Upper lobe of left lung (tissue), 6 donors: ENCODE measurements at regions not wholly inside any gene's neighbourhood (a gene's known extent, or its start where the extent isn't known, plus 50 kb on each side); places are given as distances from the start of the nearest gene placed in this dataset.

Source experiments
- ATAC-seq, 2 donors: fragments of 200-7000 bp; cut with Tn5 transposase; one replicate each; pipeline ENCODE4 v1.9.1; 2022; ENCODE audit warnings: mild to moderate bottlenecking in 2 of 2, moderate library complexity in 2 of 2; ENCODE audit not compliant: low FRiP score in 2 of 2
- DNase-seq, 2 donors: peaks; one replicate each; pipeline ENCODE4 v3.0.0-alpha.2; 2019 to 2020
- H3K27ac ChIP-seq, 4 donors: fragments of 200-600 bp; sonication (generic); one replicate each; pipeline ENCODE4 v1.5.1; 2016 to 2019
- H3K27me3 ChIP-seq, 4 donors: fragments of 200-600 bp; sonication (generic); one replicate each; pipeline ENCODE4 v1.5.1; 2017 to 2019
- H3K36me3 ChIP-seq, 4 donors: fragments of 200-600 bp; sonication (generic); one replicate each; pipeline ENCODE4 v1.5.1; 2016 to 2019
- H3K4me1 ChIP-seq, 4 donors: fragments of 200-600 bp; sonication (generic); one replicate each; pipeline ENCODE4 v1.5.1; 2018 to 2019
- H3K4me3 ChIP-seq, 4 donors: fragments of 200-600 bp; sonication (generic); one replicate each; pipeline ENCODE4 v1.5.1; 2017 to 2019; ENCODE audit warnings: mild to moderate bottlenecking in 2 of 4, moderate library complexity in 1 of 4
- H3K9me3 ChIP-seq, 4 donors: fragments of 200-600 bp; sonication (generic); one replicate each; pipeline ENCODE4 v1.5.1; 2018 to 2019
- EP300 ChIP-seq, 4 donors: sonication (generic); formaldehyde crosslinking; IDR thresholded peaks; one replicate each; pipeline ENCODE4 v1.5.1; 2017; ENCODE audit warnings: antibody characterized with exemption in 4 of 4, control low read depth in 2 of 4
- POLR2A ChIP-seq, 4 donors: fragments of 450-650 bp; IDR thresholded peaks; one replicate each; pipeline ENCODE4 v1.5.1; 2016 to 2017; ENCODE audit warnings: antibody characterized with exemption in 4 of 4, mild to moderate bottlenecking in 2 of 4
- POLR2AphosphoS5 ChIP-seq, 2 donors: sonication (generic); formaldehyde crosslinking; IDR thresholded peaks; one replicate each; pipeline ENCODE4 v1.5.1; 2017; ENCODE audit warnings: antibody characterized with exemption in 2 of 2
- WGBS, 2 donors: methylation state at CpG; one replicate each; pipeline ENCODE4 v1.1.5; 2017 to 2018; 5-methylcytosine and 5-hydroxymethylcytosine counted together
- TF ChIP-seq, protein P1 (sequence below), 6 experiments: fragments of 450-650 bp in 4 of 6; fragments of 200-600 bp in 2 of 6; sonication (generic) in 2 of 6; IDR thresholded peaks; one replicate each; pipeline ENCODE4 v1.5.1; 2016 to 2019; ENCODE audit warnings: antibody characterized with exemption in 6 of 6
- donor health status: DM: no; HTN: no; CAD: no; lungs with moderate emphysema.
- donor health status: DM: no; HTN: yes; CAD: no; lungs with severe emphysema.

DNA sequence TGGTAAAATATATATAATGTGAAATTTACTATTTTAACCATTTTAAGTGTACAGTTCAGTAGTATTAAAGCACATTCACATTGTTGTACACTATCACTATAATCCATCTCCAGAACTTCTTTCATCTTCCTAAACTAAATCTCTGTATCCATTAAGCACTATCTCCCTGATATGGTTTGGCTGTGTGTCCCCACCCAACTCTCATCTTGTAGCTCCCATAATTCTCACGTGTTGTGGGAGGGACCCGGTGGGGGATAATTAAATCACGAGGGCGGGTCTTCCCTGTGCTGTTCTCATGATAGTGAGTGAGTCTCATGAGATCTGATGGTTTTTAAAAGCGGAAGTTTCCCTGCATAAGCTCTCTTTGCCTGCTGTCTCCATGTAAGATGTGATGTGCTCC, 178.9 kb upstream of the NABP1 start:
- Histone ChIP-seq H3K4me1 (peaks cover 0 to 6% (median 2%) of the 10 kb centered on the region in 4 donors), H3K9me3 (no peaks in the 10 kb centered on the region), H3K4me3 (no peak overlapping the region), H3K27ac (no peak overlapping the region), H3K27me3 (no peaks in the 10 kb centered on the region), H3K36me3 (no peaks in the 10 kb centered on the region)
- TF ChIP-seq EP300 (IDR thresholded peaks at IDR 0.05): no peak
- TF ChIP-seq, protein P1, sequence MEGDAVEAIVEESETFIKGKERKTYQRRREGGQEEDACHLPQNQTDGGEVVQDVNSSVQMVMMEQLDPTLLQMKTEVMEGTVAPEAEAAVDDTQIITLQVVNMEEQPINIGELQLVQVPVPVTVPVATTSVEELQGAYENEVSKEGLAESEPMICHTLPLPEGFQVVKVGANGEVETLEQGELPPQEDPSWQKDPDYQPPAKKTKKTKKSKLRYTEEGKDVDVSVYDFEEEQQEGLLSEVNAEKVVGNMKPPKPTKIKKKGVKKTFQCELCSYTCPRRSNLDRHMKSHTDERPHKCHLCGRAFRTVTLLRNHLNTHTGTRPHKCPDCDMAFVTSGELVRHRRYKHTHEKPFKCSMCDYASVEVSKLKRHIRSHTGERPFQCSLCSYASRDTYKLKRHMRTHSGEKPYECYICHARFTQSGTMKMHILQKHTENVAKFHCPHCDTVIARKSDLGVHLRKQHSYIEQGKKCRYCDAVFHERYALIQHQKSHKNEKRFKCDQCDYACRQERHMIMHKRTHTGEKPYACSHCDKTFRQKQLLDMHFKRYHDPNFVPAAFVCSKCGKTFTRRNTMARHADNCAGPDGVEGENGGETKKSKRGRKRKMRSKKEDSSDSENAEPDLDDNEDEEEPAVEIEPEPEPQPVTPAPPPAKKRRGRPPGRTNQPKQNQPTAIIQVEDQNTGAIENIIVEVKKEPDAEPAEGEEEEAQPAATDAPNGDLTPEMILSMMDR (IDR thresholded peaks at IDR 0.05): no peak
- no peak for TF ChIP-seq POLR2A (IDR thresholded peaks at IDR 0.05)
- TF ChIP-seq POLR2AphosphoS5 (IDR thresholded peaks at IDR 0.05): no peak
- 90 to 93% methylated on average over 5 of the region's 5 CpGs for WGBS, 2 donors
- DNase-seq (no peak), ATAC-seq (no peak)

DNA sequence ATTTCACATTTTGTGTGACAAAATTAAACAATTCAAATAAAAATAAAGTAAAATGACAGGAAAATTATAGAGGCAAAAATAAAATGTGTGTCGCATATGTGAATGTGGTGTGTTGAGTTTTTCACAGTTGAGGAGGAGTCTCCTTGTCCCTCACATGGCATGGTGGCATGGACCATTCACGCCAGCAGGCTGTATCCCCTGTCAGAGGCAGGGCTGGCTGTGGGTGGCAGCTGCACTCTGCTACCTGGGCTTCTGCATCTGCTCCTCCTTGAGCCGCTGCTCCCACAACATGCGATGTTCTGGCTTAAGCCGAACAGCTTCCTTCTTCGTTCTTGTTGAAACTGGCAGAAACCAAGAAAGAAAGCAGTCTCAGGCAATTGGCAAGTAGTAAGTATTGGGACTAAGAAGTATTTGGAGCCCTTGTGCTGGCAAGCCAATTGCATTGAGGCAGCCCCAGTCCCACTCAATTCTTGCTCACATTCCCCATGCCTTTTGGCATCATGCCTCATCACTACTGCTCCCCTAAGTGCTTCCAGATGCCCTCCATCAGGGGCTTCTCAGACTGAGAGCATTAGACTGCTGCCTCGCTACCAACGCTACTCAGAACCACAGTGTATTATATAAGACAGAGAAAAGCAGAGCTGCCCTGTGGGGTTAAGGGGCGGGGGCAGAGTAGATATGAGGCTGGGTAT, 177.9 kb upstream of the NABP1 start:
- peak overlapping the region in 1 of 4 donors; percentile 62 for H3K27ac ChIP-seq
- ATAC-seq: peak; percentile 15 to 19
- peak in 1 of 2 donors; percentile 36 for DNase-seq
- no peaks in the 10 kb centered on the region for H3K36me3 ChIP-seq
- WGBS, 2 donors: 90 to 93% methylated on average over 9 of the region's 9 CpGs
- no peaks in the 10 kb centered on the region for H3K27me3 ChIP-seq
- no peak overlapping the region for H3K4me3 ChIP-seq
- H3K4me1 ChIP-seq: peaks cover 0 to 6% (median 2%) of the 10 kb centered on the region in 4 donors
- no peaks in the 10 kb centered on the region for H3K9me3 ChIP-seq
- TF ChIP-seq POLR2A (IDR thresholded peaks at IDR 0.05) (no peak), POLR2AphosphoS5 (IDR thresholded peaks at IDR 0.05) (no peak), EP300 (IDR thresholded peaks at IDR 0.05) (no peak)
- TF ChIP-seq, protein P1 (IDR thresholded peaks at IDR 0.05): no peak

DNA sequence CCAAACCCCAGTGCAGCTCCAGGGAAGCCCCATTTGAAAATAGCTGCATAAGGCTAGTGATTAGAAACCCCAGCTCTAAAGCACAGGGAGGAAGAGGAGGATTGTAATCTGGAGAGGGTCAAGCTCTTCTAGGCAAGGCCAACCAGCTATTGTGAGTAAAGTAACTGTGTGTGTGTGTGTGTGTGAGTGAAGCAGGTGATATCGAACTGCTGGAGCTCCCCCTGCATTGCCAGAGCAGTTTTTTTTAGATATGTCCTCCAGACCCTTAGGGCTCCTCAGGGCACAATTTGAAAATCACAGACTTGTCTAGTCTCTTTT, 177.4 kb upstream of the NABP1 start:
- 46 to 56% methylated on average over 1 of the region's 1 CpG for WGBS, 2 donors
- Histone ChIP-seq H3K4me1 (peaks cover 0 to 6% (median 2%) of the 10 kb centered on the region in 4 donors), H3K9me3 (no peaks in the 10 kb centered on the region), H3K27ac (peak overlapping the region in 2 of 4 donors; percentile 62), H3K27me3 (no peaks in the 10 kb centered on the region), H3K4me3 (no peak overlapping the region), H3K36me3 (no peaks in the 10 kb centered on the region)
- no peak for ATAC-seq
- TF ChIP-seq POLR2A (IDR thresholded peaks at IDR 0.05) (no peak), EP300 (IDR thresholded peaks at IDR 0.05) (no peak), POLR2AphosphoS5 (IDR thresholded peaks at IDR 0.05) (no peak)
- TF ChIP-seq, protein P1 (IDR thresholded peaks at IDR 0.05): no peak
- DNase-seq: no peak

DNA sequence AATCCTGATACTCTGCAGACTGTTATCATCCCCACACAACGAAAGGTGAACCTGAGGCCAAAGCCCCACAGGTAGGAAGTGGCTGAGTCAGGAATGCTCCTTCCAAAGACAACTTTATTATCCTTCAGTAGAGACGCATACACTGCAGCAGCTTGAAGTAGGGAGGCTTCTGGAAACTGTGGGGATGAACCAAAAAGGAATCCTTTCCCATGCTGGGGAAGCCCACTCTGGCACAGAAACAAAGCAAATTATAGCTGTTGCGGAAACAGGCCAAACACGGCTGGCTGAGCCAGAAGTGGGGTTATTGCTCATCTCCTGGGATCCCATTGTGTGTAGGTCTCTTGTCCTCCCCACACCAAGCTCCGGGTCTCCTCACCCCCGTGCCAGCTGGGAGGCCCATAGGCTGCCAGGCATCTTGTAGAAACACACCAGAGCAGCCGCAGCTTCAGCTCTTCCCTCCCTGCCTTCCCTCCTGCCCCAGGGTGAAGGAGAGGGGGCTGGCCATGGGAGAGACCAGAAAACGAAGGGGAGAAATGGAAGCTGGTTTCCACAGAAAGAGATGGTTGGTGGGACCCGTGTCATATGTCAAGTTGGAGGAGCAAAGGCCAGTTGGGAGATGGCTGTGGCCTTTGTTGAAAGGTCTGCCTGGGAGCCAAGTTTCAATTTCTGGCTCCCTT, 176.9 kb upstream of the NABP1 start:
- H3K36me3 ChIP-seq: no peaks in the 10 kb centered on the region
- no peak overlapping the region for H3K4me3 ChIP-seq
- DNase-seq (peak in 1 of 2 donors; percentile 33), ATAC-seq (no peak)
- peak overlapping the region in 3 of 4 donors; percentile 26 to 62 (median 62) for H3K27ac ChIP-seq
- WGBS, 2 donors: 68 to 73% methylated on average over 8 to 9 of the region's 9 CpGs
- TF ChIP-seq POLR2A (IDR thresholded peaks at IDR 0.05) (no peak), EP300 (IDR thresholded peaks at IDR 0.05) (no peak), POLR2AphosphoS5 (IDR thresholded peaks at IDR 0.05) (no peak)
- TF ChIP-seq, protein P1 (IDR thresholded peaks at IDR 0.05): no peak
- peaks cover 0 to 6% (median 2%) of the 10 kb centered on the region in 4 donors for H3K4me1 ChIP-seq
- H3K27me3 ChIP-seq: no peaks in the 10 kb centered on the region
- H3K9me3 ChIP-seq: no peaks in the 10 kb centered on the region
